ENCODE measurements at regions not wholly inside any gene's neighbourhood (a gene's known extent, or its start where the extent isn't known, plus 50 kb on each side); places are given as distances from the start of the nearest gene placed in this dataset.

DNA sequence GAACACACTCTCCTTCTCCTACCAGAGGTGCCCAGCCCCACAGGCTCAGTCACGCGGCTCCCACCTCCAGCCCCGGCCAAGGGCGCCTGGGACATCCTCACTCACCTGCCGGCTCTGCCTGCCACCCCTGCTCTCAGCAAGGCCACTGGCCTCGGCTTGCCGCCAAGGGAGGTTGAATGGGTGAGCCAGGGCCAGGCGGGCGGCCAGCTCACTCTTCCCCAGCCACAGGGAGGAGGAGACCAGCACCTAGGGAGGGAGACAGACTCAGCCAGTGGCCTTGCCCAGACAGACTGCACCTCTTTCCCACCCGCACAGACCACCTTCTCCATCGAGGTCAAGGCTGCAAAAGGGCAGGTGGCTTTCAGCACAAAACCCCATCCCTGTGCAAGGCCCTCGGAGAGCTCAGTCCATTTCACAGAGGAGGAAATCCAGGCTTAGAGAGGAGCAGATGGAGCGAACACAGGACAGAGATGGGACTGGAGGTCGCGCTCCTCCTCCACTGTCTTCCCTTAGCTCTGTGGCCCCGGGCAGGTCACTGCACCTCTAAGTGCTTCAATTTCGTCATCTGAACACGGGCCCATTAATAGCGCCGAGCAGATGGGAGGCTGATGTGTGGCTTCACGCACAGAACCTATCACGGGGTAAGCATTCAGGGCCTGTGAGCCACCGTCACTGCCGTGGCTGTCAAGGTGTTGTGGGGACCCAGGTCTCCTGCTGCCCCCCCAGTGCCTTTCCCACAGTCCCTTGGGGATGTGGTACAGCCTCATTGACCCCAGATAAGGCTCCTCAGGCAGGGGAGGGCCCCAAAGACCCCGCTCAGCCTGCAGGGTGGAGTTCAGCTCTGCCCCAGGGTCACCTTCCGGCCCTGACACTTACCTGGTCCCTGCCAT, 56.1 kb downstream of the RMI2 start:
- no peak for DNase-seq

DNA sequence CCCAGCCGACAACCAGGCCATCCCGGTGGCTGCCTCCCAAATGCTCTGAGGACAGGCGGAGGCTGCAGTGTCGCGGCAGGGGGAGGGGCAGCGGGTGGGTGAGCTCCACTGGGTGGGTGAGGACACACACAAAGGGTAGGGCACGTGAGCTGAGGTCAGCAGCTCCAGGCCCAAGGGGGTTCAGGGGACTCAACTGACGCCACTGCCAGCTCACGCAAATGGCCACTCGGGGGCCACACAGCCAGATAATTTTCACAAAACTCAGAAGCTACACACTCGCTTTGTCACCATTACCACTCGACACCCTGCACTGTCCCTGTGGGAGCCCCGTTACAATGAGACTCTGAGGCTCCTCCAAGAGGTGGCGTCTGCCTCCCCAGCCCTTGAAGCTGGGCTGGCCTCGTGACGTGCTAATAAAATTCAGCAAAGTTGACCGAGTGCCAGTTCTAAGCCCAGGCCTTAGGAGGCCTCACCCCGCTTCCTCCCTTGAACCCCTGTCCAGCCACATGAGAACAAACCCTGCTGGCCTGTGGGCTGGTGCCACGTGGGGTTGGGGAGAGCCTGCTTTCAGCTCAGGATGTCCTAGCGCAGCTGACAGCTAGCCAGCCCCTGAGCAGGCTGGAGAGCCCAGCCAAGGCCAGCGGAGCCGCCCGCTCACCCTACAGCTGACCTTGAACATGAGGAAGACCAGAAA, 56.9 kb downstream of the RMI2 start:
- no peak for DNase-seq

GRCh38 chr16:11402745-11403533, 57.7 kb downstream of the RMI2 start:
- DNase-seq = no peak

- DNase-seq = no peak
These were observed 58.2 kb downstream of the RMI2 start for GRCh38 chr16:11403534-11403795.

- no peak for DNase-seq
These were observed 58.7 kb downstream of the RMI2 start for GRCh38 chr16:11403920-11404319.

DNA sequence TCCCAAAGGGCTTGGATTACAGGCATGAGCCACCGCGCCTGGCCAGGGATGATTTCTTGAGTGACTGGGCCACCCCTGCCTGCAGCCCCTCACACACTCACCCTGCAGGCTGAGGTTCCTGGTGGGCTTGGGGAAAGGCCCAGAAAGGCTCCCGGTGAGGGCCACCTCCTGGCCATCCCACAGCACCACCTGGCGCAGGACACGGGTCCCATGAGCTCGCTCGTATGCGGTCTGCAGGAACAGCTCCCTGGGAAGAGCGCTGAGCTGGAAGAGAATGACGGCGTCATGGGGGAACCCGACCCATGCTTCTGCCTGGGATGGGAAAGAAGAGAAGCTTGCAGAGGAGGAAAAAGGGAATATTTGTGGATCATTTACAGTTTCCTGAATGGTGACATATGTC, 59.3 kb downstream of the RMI2 start:
- no peak for DNase-seq

DNA sequence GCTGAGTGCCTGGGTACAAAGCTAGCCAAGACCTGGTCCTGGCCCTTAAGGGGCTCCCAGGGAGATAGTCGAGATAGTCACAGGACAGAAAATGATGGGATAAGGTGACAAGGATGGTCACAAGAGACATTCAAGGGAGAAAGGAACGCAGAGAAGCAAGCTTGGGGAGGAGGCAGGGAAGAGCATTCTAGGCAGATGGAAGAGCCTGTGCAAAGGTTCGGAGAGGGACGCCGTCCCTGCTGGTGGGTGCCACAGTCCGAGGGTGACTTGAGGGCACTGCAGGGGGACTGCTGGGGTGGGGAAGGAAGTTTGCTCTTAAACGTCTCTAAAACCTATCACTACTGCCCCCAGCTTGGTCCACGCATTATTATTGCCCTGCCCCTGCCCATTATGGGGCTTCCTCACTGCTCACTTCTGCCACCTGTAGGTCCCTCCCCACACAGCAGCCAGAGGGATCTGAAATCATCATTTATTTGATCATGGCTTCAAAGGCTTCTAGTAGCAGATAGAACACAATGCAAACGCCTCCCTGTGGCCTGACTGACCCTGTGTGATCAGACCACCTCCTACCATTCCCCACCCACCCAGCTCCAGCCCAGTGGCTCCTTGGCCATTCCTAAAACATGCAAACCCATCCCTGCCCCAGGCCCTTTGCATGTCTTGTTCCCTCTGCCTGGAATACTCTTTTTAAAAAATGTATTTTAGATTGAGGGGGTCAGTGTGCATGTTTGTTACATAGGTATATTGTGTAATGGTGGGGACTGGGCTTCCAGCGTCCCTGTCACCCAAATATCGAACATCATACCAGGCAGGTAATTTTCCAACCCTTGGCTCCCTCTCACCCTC, 60.3 kb downstream of the RMI2 start:
- no peak for DNase-seq

GRCh38 chr16:11406177-11406560, 60.9 kb downstream of the RMI2 start:
- no peak for DNase-seq

DNA sequence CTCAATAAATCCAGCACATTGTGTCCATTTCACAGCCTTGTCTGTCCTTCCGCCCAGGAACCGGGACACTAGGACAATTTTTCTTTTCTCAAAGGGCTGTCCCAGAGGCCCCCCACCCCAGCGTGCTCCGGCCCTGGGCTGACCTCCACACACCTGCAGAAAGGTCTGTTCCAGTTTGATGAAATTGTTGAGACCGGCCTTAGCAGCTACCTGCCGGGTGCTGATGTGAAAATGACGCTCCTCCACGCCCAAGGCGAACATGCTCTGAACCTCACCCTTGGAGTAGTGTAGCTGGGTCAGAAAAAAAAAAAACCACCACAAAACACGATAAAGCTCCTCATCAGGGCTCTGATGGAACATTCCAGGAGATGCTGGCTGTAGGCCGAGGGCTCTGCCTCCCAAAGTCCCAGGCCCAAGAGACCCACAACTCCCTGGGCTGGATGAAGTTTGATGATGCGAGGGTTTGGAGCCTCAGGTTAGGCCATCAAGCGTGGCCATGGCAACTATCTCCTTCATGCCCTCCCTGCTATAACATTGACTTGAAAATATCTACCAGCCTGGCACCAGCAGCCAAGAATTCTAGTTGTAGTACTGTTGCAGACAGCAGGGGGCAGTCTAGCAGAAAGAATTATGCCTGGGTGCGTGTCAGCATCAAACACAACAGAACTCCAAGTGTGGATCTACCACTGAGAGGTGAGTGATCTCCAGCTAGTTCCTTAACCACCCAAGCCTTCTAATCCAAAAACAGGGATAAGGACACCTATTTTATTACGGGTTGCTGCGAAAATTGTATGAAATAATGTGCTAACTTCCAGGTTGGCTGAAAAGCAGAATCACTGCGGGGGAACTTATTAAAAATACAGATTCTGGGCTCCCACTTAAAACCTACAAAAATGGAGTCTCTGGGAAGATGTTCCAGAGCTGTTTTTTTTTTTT, 62.1 kb downstream of the RMI2 start:
- peak; percentile 71 for DNase-seq

GRCh38 chr16:11408216-11408615, 63.0 kb downstream of the RMI2 start:
- no peak for DNase-seq

DNA sequence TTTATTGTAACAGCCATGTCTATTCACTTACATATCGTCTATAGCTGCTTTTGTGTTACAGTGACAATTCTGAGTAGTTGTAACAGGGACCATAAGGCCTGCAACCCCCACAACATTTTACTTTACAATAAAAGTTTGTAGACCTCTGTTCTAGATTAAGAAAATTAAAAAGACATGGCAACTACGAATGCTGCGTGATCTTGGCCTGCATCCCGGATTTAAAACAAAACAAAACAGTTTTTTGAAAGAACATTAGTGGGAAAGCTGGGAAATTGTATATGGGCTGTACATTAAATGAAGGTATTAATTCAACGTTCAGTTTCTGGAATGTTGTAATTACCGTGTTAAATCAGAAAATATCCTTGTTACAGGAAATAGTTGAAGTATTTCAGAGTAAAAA, 64.1 kb downstream of the RMI2 start:
- DNase-seq = no peak

DNA sequence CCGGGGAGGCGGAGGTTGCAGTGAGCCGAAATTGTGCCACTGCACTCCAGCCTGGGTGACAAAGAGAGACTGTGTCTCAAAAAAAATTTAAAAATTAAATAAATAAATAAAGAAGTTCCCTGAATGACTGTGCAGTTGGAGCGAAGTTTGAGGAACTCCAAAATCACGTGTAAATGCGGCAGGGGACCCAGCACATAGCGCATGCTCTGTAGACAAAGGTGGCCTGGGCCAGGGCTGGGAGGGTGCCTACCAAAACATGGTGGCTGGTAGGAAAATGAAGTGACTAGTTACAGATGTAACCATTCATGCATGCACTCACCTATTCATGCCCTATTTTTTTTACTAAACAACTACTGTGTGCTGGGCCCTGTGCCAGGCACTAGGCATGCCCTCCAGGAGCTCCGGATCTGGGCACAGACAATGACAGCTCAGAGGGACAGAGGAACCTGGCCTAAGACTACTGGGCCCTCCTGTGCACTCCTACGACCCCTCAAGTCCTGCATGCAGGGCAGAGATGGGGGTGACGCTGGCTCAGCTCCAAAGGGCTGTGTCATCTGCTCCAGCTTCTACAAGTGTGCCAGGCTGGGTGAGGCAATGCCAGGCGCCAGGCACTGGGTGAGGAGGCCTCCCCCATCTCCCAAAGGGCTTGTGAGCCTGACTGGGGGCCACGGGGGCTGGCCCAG, 65.3 kb downstream of the RMI2 start:
- DNase-seq = no peak

GRCh38 chr16:11411059-11411550, 65.8 kb downstream of the RMI2 start:
- DNase-seq = no peak

DNA sequence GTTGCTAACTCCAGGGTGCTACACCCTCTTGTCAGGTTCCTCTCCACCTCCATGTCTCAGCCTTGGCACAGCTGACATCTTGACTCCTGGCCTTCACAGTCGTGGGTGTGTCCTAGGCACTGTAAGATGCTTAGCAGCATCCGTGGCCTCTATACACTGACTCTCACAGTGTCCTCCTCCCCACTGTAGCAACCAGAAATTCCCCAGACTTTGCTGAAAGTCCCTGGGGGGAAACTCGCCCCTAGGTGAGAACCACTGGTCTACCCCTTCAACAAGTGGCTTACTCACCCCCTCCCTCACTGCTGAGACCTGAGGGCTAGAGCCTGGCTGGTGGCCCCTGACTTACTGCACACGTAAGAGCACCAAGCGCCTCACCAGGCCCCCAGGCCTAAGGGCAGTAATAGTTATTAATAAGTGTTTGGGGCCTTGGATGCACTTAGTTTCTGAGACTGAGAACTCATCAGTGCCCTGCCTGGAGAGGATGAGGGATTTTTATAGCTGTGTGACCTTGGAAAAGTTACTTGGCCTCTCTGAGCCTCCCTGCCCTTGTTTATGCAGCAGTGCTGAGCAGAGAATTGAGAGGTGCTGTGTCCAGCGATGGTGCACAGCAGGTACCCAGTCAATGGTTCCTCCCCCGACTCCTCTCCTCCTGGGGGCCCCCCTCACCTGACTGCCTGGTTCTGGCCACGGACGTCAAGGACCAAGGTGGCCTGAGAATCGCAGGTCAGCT, 67.1 kb downstream of the RMI2 start:
- DNase-seq = no peak

DNA sequence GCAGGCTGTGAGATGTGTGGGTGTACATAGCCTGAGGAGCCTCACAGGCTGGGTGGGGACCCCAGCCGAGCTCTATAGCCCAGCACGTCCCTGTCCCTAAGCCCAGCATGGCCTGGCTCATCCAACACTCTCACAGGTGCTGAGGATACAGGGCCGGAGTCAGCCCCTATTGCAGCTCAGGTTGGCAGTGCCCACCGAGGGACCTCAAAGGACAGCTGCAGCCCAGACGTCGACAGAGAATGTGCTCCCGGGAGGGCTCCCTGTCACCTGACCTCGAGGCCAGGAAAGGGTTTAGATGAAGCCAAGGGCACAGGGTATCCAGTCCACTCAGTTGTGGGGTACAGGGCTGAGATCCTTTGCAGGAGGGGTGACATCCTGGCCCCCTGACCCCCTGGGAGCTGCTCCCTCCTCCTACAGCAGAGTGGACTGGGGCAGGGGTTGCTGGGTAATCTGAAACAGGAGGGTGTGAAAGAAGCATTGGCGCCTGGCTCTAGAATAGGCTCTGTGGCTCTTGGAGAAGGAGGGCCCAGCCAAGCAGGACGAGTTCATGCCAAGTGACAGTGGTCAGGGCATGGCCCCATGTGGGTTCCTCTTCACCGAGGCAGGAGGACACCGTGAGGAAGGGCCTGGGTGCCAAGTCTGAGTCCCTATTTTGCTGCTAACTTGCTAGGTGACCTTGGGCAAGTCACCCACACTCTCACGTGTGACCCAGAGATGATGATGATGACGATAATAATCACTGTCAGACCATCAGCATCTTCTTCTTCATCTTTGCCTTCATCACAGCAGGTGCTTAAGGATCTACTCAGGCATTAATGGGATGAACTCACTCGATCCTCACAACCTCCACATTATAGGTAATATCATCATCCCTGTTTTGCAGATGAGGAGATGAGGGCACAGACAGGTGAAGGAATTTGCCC, 68.0 kb downstream of the RMI2 start:
- no peak for DNase-seq

GRCh38 chr16:11413907-11414595, 68.8 kb downstream of the RMI2 start:
- DNase-seq = no peak

DNA sequence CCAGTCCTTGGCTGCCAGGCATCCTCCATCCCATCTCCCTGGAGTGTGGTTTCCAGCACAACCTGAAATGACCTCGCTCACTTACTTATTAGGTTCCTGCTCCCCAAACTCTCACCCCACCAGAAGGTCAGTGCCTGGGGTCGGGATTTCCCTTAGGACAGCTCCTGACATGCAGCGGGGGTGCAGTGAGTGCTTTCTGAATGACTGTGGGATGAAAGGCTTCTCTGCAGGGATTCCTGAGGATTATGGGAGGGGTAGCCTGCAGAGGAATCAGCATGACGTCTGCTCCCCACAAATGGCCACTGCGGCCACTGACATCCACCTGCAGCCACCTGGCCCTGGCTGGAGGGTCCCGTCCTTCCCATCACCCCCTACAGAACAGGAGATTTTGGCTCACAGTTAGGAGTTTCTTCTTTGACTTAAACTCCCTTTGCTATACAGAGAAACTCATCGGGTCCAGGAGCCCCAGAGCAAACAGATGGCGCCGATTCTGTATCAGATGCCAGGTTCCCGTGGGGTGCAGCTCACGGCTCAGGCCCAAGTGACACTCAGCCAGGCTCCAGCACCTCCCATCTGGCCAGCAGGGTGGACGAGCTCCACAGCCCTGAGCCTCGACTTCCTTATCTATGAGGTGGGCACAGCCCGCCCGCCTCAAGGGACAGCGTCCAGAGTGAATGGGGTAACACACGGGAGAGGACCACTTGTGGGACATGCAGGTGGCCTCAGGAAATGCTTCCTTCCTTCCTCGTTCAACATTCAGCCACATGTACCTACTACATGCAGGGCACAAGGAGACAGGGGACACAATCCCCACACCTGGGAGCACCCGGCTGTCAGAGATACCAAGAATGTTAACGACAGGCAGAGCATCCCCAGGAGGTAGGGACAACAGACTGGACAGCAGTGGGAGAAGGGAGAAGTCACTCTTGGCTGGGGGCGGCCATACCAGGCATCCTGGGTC, 69.8 kb downstream of the RMI2 start:
- DNase-seq = no peak
